Inferior parietal cortex (tissue), 1 donor: ENCODE measurements at regions not wholly inside any gene's neighbourhood (a gene's known extent, or its start where the extent isn't known, plus 50 kb on each side); places are given as distances from the start of the nearest gene placed in this dataset.

Experiments used
- DNase-seq: peaks from one replicate; pipeline ENCODE4 v3.0.0-alpha.2; 2016; ENCODE audit errors: extremely low spot score

DNA sequence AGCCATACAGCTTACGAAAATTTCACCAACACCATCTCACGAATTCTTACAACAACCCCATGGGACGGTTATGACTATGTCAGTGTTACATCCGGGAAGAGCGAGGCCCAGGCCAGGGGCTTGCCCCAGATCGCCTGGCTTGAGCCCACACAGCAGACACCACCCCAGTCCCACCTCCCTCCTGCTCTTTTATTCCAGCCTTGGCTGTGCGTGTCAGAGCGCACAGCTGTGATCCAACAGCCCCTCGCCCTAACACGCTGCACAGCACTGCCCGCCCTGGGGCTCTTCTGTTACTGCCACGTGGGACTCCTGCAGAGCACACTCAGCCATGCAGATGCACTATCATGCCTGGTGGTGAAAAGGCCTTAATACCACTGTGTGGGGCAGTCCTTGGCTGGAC lies 127.9 kb downstream of the ENGASE start:
- DNase-seq: no peak

DNA sequence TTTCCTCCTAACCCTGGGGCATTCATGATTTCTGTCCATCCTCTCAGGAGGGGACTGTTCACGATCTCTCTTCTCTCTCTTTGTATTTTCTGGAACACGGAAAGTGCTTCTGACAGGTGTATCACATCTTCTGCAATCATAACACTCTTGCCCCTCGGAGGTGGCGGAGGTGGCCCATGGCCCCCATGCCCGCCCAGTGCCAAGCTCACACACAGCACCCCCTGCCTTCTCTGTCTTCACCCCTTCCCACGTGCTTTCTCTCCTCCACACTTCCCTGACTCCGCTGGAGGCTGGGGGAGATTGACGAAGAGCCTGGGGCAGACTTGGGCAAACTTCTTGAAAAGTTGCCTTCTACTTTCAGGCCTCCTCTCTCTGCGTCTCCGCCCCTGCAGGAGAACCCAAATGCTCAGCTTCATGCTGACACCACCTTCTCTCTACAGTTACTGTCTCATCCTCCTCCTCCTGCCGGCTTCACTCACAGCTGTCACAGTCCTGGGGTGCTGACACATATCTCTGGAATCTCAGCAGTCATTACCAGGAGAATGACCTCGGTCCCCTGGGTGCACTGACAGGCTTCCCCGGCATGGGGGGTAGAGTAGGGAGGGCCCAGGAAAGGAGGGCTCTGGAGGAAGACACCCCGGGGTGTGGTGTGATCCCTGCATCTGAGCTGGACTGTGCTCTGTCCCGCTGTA lies 127.1 kb downstream of the ENGASE start:
- no peak for DNase-seq

DNA sequence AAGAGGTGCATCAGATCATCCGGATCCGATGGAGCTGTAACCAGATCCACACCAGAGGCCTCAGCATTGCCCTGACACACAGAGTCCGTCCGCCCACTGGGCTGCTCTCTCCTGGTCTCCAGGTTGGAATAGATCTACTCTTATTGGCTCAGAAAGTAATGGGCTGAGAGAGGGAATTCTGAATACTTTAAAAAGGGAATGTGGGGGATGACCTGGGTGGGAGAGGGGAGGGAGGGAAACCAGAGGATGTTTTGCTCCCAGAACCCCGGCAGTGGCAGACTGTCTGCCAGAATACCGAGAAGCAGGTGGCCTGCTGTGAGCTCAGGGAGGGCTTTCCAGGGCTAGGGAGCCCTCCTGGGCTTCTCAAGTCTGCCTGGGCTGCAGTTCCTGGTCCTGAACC lies 126.5 kb downstream of the ENGASE start:
- DNase-seq: no peak

DNA sequence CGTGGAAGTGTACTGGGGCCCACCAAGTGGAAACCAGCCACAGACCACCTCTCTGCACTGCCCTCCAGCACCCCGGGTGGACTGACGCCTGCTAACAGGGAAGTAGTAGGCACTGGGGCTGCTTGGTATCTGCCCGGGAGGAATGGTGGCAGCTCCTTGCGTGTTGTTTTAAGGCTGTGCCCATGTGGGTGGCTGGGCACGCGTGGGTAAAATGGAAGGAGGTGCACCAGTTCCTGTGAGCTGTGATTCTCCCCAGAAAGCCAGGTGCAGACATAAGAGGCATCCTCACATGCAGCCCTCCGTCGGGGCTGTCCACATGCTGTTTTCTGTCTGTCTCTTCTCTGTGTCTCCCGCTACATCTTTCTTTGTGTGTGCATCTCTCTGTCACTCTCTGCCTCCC lies 122.3 kb downstream of the ENGASE start:
- no peak for DNase-seq

DNA sequence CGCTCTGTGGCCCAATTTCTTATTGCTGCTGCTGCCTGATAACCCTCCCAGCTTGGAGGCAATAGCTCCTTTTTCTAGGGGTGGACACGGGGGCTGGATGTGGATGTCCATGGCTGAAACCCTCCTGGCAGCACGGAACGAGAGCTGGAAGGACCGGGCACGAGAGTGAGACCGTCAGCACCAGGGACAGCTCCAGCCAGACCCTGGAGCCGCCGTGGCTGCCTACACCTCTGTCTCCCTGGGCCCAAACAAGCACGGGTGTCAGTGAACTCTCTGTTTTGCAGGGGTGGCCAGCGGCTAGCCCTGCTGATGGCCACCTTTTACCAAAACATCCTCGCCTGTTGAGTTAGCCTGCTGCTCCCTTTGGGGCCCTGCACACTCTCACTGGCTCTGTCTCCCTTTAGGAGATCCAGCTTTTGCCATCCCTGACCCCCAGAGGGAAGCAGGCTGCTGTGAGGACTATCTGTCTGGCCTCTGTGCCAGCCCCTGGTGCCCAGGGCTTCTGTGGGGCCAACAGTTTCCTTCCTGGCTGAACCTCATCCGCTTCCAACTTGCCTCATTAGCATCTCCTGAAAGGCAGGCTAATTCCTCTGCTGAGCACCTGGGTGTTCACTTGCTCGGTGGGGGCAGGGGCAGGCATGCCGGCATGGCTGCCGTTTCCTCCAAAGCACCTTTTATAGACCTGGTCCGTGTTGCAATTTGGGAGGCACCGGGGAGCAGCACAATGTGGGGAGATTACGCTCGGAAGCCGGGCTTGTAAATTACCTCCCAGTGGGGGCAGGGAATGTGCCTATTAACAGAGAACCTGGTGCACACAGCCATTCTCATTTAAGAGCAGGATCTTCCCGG lies 118.1 kb downstream of the ENGASE start:
- DNase-seq: no peak

DNA sequence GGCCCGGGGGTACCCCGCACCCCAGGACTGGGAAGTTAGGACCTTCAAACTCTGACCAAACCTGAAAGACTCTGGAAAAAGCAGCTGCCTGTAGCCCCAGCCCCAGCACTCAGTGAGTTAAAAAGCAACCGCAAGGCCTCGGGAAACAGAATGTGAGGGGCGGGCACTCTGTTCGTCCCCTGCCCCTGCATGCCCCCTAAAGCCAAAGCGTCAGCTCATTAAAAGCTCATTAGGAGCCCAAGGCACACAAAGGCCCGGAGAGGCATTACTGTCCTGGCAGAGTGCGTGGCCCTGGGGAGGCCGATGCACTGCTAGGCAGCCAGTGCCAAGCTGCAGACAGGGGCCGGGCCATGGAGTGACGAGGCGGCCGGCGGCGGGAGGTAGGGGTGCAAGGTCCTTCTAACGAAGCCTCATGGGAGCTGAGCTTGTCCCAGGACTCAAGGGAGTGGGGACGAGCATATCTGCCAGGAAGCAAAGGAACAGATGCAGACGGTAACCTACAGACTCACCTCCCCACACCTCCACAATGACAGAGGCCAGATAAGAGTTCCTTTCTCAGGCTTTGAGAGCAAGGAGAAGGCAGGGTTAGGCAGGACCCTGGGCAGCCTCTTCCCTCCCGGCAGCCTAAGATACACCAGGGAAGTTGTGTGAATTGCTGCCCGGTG lies 116.8 kb downstream of the ENGASE start:
- DNase-seq: no peak

DNA sequence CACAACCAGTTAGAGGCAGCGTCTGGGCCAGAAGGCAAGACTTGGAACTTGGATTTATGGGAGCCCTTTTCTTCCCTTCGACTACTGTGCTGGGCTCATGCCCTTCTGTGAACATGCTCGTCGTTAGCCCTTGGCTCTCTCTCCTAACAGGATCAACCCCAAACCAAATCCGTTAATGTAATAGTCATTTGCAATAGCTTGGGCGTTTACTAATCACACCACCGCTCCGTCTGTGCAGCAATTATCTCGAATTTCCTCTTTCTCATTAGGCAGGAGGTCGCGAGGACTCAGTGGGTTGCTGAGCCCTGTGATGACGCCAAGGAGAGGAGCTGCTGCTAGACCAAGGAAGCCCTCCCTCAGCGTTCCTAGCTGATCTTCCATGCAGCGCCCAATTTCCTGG lies 114.7 kb downstream of the ENGASE start:
- no peak for DNase-seq

DNA sequence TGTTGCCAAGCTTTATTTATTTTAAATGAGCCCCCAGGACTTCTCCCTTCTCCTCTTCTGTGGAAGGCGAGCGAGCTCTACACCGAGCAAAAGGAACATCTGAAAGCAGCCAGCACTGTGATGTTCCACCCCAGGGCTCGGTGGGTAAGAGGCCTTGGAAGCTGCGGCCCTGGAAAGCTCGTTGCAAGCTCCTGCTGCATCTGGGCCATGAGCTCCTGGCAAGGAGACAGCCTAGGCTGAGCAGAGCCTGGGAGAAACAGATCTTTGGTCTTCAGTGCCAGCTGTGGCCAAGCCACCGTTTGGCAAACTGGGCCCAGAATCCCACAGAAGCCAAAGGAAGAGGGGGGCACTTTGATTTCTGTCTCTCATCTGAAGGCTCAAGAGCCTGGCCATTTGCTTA lies 114.1 kb downstream of the ENGASE start:
- no peak for DNase-seq

DNA sequence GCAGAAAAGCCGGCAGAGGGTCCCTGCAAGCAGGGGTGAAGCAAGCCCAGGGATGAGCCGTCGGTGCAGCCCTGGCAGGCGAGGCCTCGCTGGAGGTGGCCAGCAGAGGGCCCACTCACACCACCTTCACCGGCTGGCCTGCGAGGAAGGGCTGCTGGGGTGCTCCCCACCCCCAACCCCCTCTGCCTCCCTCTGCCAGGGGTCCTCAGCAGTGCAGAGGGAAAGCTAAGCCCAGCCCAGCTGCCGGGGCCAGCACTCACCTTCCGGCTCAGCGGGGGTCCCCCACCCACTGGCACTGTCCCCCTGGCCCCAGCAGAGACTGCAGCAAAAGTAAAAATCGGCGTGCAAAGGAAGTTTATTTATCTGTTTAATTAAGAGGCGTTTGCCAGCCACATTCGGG lies 113.4 kb downstream of the ENGASE start:
- DNase-seq: no peak

DNA sequence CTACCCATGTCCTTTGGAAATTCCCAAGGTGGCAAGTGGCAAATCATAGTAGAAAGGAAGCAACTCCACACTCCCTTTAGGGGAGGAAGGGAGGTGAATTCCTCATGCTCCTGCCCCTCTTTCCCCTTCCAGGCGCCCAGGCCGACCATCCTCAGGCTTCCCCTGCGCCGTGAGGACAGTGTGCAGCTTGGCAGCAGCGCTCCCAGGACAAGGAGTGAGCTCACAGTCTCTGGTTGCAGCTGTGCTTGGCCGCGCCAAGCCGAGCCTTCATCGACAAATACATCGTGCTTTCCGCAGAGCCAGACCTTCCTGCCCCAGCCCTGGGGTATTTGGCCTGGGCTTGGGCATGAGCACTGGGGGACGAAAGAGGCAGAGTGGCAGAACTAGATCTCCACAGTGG lies 112.6 kb downstream of the ENGASE start:
- no peak for DNase-seq

DNA sequence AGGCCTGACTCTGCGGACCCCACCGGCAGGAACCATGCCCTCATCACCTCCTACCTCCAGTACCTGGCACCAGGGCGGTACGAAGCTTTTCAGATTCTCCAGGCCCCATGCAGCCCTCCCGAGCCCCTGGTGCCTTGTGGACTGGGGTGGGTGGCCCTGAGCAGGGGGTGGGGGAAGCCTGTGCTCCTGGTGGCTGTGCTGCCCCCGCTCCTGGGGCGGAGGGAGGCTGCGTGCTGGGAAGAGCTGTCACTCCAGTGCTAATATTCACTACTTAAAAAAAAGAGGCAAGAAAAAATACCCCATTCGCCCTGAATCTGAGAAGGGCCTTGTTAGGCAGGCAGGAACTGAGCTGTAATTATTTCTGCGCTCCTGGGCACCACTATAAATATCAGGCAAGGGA lies 111.8 kb downstream of the ENGASE start:
- DNase-seq: no peak

DNA sequence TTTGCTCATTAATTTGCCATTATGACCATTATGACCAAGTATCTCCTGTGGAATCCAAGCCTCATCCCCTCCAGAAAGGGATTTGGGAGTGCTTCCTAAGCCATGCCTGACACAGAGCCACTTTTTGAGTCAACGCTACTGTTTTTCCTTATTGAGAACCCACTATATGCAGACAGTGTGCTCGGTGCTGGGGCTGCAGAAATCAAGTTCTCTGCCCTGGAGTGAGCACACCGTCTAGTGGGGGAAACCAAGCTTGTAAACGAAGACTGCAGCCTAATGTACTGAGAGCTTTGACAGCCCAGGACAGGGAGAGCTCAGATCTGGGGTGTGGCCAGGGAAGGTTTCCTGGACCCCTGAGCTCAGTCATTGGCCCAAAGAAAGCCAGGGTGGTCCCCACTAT lies 111.0 kb downstream of the ENGASE start:
- DNase-seq: no peak

DNA sequence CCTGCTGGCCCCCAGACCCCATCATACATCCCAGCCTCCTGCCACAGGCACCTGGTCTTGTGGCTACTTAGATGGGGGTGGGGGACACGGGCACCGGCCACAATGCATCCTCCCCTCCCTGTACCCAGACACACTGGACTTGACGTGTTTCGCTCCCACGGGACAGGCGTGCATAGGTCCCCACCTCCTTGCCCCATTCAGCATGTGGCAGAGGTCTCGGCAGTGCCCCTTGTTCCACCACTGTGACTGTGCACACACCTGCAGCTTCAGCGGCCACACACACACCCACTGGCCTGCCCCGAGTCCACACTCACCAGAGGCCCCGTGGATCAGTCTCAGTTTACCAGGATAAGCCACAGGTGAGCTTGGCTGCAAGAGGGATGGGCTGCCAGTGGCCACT lies 109.6 kb downstream of the ENGASE start:
- no peak for DNase-seq

DNA sequence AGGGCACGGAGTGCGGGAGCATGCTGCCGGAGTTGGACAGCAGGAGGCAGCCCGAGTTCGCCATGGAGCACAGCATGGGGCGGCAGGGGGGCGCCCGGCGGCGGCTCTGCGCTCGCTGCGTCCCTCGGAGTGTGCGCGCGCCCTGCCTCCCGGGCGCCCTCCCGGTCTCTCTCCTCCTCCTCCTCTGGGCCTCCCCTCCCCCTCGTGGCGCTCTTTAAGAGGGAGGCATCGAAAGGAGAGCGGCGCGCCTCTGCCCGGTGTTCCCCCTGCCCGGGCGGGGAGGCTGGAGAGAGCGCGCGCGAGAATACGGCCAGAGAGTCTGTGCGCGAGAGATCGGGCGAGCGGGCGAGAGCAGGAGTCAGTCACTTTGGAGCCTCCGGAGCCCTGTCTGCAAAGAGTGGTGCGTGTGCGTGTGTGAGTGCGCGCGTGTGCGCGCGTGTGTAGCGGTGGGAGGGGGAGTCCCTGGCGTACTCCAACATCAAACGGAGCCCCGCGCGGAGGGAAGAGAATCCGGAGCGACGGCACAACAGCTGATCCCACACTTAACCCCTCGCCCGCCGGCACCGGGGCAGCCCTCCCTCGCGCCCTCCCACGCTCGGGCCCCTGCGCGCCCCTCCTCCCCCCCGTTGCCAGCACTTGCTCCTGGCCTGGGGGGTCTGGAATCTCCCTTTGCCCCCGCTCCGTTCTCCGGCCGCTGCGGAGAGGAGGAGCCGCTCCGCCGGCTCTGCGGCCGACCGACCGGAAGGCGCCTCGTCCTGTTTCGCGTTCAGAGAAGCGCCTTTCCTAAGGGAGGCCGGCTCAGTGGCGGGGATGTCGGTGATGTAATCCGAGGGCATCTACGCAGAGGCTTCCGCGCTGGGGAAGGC lies 108.9 kb downstream of the ENGASE start:
- no peak for DNase-seq

DNA sequence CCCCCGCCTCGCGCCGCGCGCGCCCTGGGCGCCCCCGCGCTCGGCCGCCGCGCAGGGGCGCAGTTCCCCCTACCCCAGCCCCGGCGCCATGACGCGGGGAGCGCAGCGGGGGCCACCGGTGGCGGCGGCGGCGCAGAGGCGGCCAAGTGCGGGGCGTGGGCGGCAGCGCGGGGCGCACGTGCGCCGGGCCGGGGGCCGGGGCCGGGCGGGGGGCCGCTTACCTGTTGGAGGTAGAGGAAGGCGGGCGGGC lies 108.3 kb downstream of the ENGASE start:
- no peak for DNase-seq

DNA sequence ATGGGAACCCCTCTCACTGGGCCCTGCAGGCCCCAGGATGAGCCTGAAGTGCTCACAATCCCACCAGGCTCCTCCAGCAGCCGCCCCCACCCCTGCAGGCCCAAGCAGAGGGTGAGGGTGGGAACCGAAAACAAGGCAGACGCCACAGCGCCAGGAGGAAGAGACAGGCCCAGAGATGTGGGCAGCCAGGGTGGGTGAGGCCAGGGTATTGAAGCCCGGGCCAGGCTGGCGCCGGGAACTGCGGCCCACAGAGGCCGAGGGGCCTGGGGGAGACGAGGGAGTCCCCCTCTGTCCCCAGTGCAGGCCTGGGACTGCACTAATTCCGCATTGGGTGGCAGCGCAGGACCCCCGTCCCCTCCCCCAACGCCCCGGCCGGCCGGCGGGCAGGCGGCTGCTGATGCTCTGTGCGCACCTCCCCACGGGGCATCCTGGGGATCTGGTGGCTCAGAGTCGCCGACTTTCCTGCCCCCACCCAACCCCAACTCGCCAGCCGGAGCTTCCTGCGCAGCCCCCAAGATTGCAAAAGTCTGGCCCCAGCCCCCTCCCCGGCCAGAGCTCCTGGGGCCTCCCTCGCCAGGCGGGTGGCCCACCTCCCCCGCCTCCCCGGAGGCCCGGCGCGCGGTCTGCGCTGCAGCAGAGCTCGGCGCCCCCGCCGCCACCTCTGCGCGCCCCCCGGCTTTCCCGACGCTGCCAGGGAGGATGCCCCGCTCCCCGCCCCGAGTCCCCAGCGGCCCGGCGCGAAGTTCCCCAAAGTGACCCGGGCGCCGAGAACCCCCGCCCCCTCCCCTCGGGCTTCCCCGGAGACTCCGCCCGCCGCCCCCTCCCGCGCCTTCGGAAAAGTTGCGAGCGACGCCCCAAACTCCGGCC lies 107.8 kb downstream of the ENGASE start:
- DNase-seq: no peak

DNA sequence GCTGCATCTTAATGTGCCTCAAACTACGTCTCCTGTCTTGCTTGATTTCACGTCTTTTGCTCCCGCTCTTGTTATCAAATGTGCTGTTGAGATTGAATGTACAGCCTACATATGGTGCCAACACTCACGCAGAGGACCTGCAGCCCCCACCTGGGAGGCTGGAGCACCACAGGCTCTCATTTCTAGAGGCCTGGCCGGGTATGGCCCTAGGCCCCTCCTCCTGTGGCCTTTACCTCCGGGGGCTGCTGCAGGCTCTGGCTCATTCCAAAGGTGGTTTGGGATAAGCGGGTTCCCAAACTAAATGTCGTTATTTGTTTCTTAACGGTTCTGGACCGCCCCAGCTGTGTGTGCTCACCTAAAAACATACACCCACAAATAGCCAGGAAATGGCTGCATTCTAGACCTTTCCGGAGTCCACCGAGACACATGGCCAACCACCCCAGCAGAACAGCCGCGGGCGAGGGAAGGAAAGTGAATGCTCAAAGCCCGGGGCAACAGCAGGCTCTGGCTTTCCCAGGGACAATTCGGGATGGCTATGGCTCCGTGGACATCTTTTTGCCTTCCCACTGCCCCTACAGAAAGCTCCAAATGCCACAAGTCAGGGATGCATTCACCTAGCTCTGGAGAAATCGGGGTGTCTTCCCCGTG lies 105.9 kb downstream of the ENGASE start:
- DNase-seq: no peak

DNA sequence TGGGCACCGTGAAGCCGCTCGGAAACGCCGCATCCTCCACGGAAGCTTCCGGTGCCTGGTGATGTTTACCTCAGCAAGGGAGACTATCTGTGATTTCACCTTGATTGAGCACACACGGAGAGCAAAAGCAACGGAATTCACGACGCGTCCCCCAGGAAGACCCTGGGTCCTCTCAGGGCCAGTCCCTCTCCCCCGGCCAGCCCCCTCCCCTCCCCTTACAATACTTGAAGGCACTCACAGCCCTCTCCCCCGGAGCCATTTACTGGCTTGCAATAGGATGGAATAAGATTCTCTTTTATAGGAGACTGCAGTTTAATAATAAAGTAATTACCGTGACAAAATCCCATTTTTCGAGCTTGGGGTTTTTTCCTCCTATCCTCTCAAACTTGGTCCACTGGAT lies 104.7 kb downstream of the ENGASE start:
- DNase-seq: no peak

DNA sequence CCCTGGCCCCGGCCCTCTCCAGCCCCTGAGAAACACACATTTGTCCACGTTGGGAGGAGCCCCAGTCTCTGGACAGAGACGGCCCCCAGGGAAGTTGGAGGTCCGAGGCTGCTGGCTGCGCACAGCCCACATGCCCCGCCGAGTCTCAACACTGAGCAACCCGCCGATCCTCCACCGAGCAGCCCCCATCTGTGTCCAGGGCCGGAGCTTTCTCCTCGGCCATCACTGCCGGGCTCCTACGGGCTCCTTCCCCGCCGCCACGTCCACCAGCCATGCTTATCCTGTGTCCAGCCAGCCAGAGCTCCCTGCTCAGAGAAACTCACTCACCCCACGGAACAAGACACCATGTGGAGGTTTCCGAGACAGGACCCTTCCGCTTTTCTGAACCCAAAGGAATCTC lies 103.3 kb downstream of the ENGASE start:
- no peak for DNase-seq

DNA sequence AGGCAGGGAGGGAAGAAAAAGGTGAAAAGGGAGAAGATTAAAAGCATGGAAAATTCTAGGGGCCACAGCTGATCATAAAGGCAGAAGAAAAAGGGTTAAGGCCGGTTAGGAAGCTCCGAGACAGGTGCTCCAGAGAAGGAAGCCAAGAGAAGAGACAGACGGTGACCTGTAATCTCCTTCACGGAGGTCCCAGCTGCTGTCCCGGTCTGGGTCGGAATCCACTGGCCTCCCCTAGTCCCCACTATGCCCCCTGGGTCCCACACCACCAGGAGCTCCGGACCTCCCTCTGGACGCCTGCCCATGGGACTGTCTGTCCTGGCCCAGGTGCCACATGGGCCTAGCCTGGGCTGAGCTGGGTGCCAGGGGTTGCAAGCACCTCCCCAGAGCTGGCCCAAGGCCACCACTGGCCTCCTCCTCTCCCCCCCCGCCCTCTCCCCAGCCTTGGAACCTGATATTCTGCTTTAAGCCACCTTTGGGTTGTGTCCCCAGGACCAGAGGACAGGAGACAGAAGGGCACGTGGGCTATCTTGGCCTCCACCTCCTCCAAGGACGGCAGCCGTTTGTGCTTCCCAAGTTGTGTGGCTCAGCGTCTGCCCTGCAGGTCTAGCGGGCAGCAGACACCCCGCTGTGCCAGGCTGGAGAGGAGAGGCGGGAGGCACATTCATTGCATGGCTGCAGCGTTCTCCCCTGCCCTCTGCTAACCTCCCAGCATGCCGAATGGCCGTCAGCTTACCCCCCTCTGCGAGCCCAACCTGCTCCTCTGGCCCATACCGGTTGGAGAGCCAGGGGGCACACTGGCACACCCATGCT lies 102.4 kb downstream of the ENGASE start:
- no peak for DNase-seq
